ENCODE measurements at regions not wholly inside any gene's neighbourhood (a gene's known extent, or its start where the extent isn't known, plus 50 kb on each side); places are given as distances from the start of the nearest gene placed in this dataset.

GRCh38 chr10:130720235-130720634, 584.0 kb downstream of the GLRX3 start:
- Histone ChIP-seq H3K9me2 (ENCODE audit: insufficient read depth) (no peaks in the 10 kb centered on the region), H4K20me1 (replicated peaks; ENCODE audit: insufficient read depth) (no peaks in the 10 kb centered on the region), H3K4me2 (no peak overlapping the region), H2AFZ (no peak overlapping the region), H3K79me2 (replicated peaks; ENCODE audit: insufficient read depth) (no peaks in the 10 kb centered on the region), H3F3A (replicated peaks; ENCODE audit: low read depth) (no peaks in the 10 kb centered on the region), H3K27me3 (ENCODE audit: insufficient read depth) (no peaks in the 10 kb centered on the region), H3K36me3 (ENCODE audit: insufficient read depth) (no peaks in the 10 kb centered on the region), H3K4me1 (ENCODE audit: insufficient read depth) (no peaks in the 10 kb centered on the region), H3K4me3 (no peak overlapping the region), H3K27ac (ENCODE audit: low read depth) (no peak overlapping the region)
- Mint-ChIP-seq H3K4me3 (no peak overlapping the region), H3K9me3 (peaks cover 93% of the 10 kb centered on the region), H3K36me3 (ENCODE audit: low read depth) (peaks cover 18% of the 10 kb centered on the region), H3K27me3 (ENCODE audit: insufficient read depth, low read depth, poor library complexity) (peaks cover 3% of the 10 kb centered on the region), H3K27ac (no peak overlapping the region), H3K4me1 (no peaks in the 10 kb centered on the region; the same call in 2 of the 3 replicates)
- DNase-seq (ENCODE audit: low spot score) (no peak), ATAC-seq (no peak)
- TF ChIP-seq ETS1 (IDR thresholded peaks at IDR 0.05) (no peak), ZNF331 (CRISPR knock-in tag; IDR thresholded peaks at IDR 0.05; ENCODE audit: low read depth) (no peak), NANOG (IDR thresholded peaks at IDR 0.05; ENCODE audit: borderline replicate concordance) (no peak), POLR2AphosphoS5 (IDR thresholded peaks at IDR 0.05; ENCODE audit: low read depth) (no peak), EZH2 (IDR thresholded peaks at IDR 0.05; ENCODE audit: low read depth, unreplicated experiment) (no peak), EZH2phosphoT487 (IDR thresholded peaks at IDR 0.05; ENCODE audit: unreplicated experiment) (no peak), JUNB (IDR thresholded peaks at IDR 0.05; ENCODE audit: unreplicated experiment) (no peak), ZNF114 (CRISPR knock-in tag; IDR thresholded peaks at IDR 0.05) (no peak), CREB1 (CRISPR knock-in tag; IDR thresholded peaks at IDR 0.05; ENCODE audit: low read depth) (no peak), REST (IDR thresholded peaks at IDR 0.05; ENCODE audit: unreplicated experiment) (no peak), ZNF462 (CRISPR knock-in tag; IDR thresholded peaks at IDR 0.05) (no peak), STAT1 (IDR thresholded peaks at IDR 0.05; ENCODE audit: unreplicated experiment) (no peak), CTCF (conservative IDR thresholded peaks at IDR 0.05; ENCODE audit: low read depth in 2 of 2) (no peak)

Measured in GM23338 (cell line).